ENCODE measurements at regions not wholly inside any gene's neighbourhood (a gene's known extent, or its start where the extent isn't known, plus 50 kb on each side); places are given as distances from the start of the nearest gene placed in this dataset.
"Not testable (repeated sequence)": the region's sequence is repeated elsewhere in the genome, so short reads cannot be mapped to it uniquely, and the experiment has no call there.

GRCh38 chr16:52296706-52297315 is 250.1 kb downstream of the TOX3 start:
- TF ChIP-seq CTCF (IDR thresholded peaks at IDR 0.05; ENCODE audit: poor library complexity); EZH2 (IDR thresholded peaks at IDR 0.05; ENCODE audit: borderline replicate concordance); EZH2phosphoT487 (IDR thresholded peaks at IDR 0.05; ENCODE audit: low read depth, severe bottlenecking, unreplicated experiment): not testable (repeated sequence)
